DND-41 (cell line): ENCODE measurements at regions not wholly inside any gene's neighbourhood (a gene's known extent, or its start where the extent isn't known, plus 50 kb on each side); places are given as distances from the start of the nearest gene placed in this dataset.

Experiments used
- ATAC-seq: fragments of 200-7000 bp; cut with Tn5 transposase; 3 replicates; pipeline ENCODE4 v1.9.1; 2021; ENCODE audit warnings: low read depth; ENCODE audit not compliant: insufficient read depth
- DNase-seq: peaks from one replicate; pipeline ENCODE4 v3.0.0-alpha.2; 2020
- H2AFZ ChIP-seq: 2 replicates; pipeline ENCODE4 v1.6.0; 2012; ENCODE audit warnings: low read depth, low read length
- H3K27ac ChIP-seq: 2 replicates; pipeline ENCODE4 v1.5.1; 2012; ENCODE audit warnings: low read length, inconsistent platforms
- H3K27me3 ChIP-seq: fragments of 200-600 bp; sonication (generic); 2 replicates; pipeline ENCODE4 v1.6.0; 2012; ENCODE audit warnings: low read length, mild to moderate bottlenecking, inconsistent platforms; ENCODE audit not compliant: insufficient read depth, poor library complexity
- H3K36me3 ChIP-seq: 2 replicates; pipeline ENCODE4 v1.5.1; 2012; ENCODE audit warnings: low read length, inconsistent platforms; ENCODE audit not compliant: insufficient read depth
- H3K4me1 ChIP-seq: 2 replicates; pipeline ENCODE4 v1.5.1; 2012; ENCODE audit warnings: mild to moderate bottlenecking, low read length; ENCODE audit not compliant: insufficient read depth
- H3K4me2 ChIP-seq: 2 replicates; pipeline ENCODE4 v1.6.0; 2012; ENCODE audit warnings: mild to moderate bottlenecking, moderate library complexity, low read length, inconsistent platforms; ENCODE audit not compliant: insufficient read depth
- H3K4me3 ChIP-seq, 2 experiments: fragments of 200-600 bp in 1 of 2; shearing (Covaris generic) in 1 of 2; 2 replicates each; pipeline ENCODE4 v1.5.1; 2012 to 2016; ENCODE audit warnings: inconsistent platforms in 2 of 2, low read length in 2 of 2, mild to moderate bottlenecking in 2 of 2, low read depth in 1 of 2, moderate library complexity in 1 of 2
- H3K79me2 ChIP-seq: 2 replicates; pipeline ENCODE4 v1.6.0; 2012; ENCODE audit warnings: low read length, inconsistent platforms; ENCODE audit not compliant: insufficient read depth
- H3K9ac ChIP-seq: 2 replicates; pipeline ENCODE4 v1.6.0; 2012; ENCODE audit warnings: low read depth, mild to moderate bottlenecking, inconsistent platforms, low read length, moderate library complexity
- H3K9me3 ChIP-seq: 2 replicates; pipeline ENCODE4 v1.5.1; 2012; ENCODE audit warnings: low read length, moderate library complexity, mild to moderate bottlenecking, inconsistent platforms; ENCODE audit not compliant: insufficient read depth, severe bottlenecking
- H4K20me1 ChIP-seq: 2 replicates; pipeline ENCODE4 v1.6.0; 2012; ENCODE audit warnings: low read length; ENCODE audit not compliant: insufficient read depth
- EZH2 ChIP-seq: IDR thresholded peaks from 3 replicates; pipeline ENCODE4 v1.6.1; 2012; ENCODE audit warnings: borderline replicate concordance, low read depth, mild to moderate bottlenecking, moderate library complexity, low read length, inconsistent platforms; ENCODE audit not compliant: severe bottlenecking
- TF ChIP-seq, protein P1 (sequence below): IDR thresholded peaks from 2 replicates; pipeline ENCODE4 v1.5.1; 2012; ENCODE audit warnings: borderline replicate concordance, low read length, moderate library complexity, mild to moderate bottlenecking; ENCODE audit not compliant: poor library complexity, severe bottlenecking; ENCODE audit errors: extremely low read depth

DNA sequence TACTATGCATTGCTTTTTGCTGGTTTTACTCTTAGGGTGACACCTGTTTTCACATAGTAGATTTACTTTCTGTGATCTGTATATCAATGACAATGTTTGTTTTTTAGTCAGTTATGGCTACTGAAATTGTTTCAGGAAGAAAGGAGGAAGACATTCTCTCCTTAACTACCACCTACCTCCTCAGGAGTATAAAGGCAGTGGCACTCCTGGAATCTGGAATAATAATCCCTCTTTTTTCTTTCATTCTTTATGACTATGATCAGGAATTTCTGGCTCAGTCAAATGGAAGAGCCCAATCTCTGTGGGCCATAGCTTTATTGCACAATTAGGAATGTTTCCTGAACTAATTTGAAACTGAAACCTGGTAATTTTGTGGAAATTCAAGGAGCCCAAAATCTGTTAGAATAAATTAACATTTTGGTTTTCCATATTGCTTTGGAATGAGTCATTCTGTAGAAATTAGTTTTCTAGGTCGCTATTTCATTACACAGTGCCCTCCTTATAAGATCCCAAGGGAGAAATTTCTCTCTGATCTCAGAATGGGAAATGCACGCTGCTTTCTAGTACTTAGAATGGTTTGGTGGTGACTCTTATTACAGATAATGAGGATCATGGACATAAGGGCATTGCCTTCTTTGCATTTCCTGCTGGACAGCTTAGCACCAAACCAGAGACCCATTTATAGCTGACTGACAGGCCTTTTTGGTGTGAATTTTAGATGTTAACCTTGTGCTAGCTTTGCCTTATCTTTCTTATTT lies 95.3 kb upstream of the VLDLR start:
- no peak overlapping the region for H2AFZ ChIP-seq
- H3K4me3 ChIP-seq, result no peak overlapping the region
- no peaks in the 10 kb centered on the region for H3K4me1 ChIP-seq
- ATAC-seq, result no peak
- DNase-seq, result no peak
- no peak overlapping the region for H3K9ac ChIP-seq
- no peaks in the 10 kb centered on the region for H4K20me1 ChIP-seq
- H3K79me2 ChIP-seq, result no peaks in the 10 kb centered on the region
- H3K36me3 ChIP-seq, result peaks cover 3% of the 10 kb centered on the region; the same call in 1 of the 2 replicates
- no peak overlapping the region for H3K27ac ChIP-seq
- no peaks in the 10 kb centered on the region for H3K9me3 ChIP-seq
- no peak overlapping the region for H3K4me2 ChIP-seq
- TF ChIP-seq, protein P1, sequence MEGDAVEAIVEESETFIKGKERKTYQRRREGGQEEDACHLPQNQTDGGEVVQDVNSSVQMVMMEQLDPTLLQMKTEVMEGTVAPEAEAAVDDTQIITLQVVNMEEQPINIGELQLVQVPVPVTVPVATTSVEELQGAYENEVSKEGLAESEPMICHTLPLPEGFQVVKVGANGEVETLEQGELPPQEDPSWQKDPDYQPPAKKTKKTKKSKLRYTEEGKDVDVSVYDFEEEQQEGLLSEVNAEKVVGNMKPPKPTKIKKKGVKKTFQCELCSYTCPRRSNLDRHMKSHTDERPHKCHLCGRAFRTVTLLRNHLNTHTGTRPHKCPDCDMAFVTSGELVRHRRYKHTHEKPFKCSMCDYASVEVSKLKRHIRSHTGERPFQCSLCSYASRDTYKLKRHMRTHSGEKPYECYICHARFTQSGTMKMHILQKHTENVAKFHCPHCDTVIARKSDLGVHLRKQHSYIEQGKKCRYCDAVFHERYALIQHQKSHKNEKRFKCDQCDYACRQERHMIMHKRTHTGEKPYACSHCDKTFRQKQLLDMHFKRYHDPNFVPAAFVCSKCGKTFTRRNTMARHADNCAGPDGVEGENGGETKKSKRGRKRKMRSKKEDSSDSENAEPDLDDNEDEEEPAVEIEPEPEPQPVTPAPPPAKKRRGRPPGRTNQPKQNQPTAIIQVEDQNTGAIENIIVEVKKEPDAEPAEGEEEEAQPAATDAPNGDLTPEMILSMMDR, result no peak
- no peak for TF ChIP-seq EZH2
- no peaks in the 10 kb centered on the region for H3K27me3 ChIP-seq

DNA sequence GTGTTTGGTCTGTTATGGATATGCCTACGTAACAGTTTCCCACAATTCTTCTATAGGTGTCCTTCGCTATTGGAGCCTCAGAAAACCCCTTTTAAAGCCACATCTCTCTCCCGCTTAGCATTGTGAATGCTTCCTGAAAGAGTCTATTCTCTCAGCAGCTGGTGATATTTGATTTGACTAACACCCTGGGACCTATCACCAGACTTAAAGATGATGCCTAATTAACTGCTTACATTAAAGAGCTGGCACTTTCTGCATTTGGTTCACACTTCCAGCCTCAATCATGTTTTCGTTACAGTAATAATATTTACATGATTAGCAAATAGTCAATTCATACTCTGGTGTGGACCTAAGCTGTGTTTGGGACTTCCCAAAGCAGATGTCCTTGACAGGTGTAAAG lies 90.1 kb upstream of the VLDLR start:
- Histone ChIP-seq H3K36me3 (no peaks in the 10 kb centered on the region), H3K9me3 (no peaks in the 10 kb centered on the region), H3K4me3 (no peak overlapping the region), H3K4me1 (no peaks in the 10 kb centered on the region), H3K27ac (no peak overlapping the region), H3K9ac (no peak overlapping the region), H3K79me2 (no peaks in the 10 kb centered on the region), H4K20me1 (no peaks in the 10 kb centered on the region), H3K27me3 (no peaks in the 10 kb centered on the region), H2AFZ (no peak overlapping the region), H3K4me2 (no peak overlapping the region)
- TF ChIP-seq EZH2, result no peak
- TF ChIP-seq, protein P1, result no peak
- DNase-seq (no peak), ATAC-seq (no peak)

GRCh38 chr9:2536511-2536910 lies 85.1 kb upstream of the VLDLR start:
- no peak for ATAC-seq
- no peak for TF ChIP-seq EZH2
- TF ChIP-seq, protein P1, result no peak
- no peak overlapping the region for H2AFZ ChIP-seq
- H3K4me3 ChIP-seq, result no peak overlapping the region
- no peaks in the 10 kb centered on the region for H3K9me3 ChIP-seq
- no peaks in the 10 kb centered on the region for H4K20me1 ChIP-seq
- no peak for DNase-seq
- H3K36me3 ChIP-seq, result no peaks in the 10 kb centered on the region
- no peaks in the 10 kb centered on the region for H3K79me2 ChIP-seq
- no peaks in the 10 kb centered on the region for H3K27me3 ChIP-seq
- no peak overlapping the region for H3K4me2 ChIP-seq
- H3K27ac ChIP-seq, result no peak overlapping the region
- H3K4me1 ChIP-seq, result no peaks in the 10 kb centered on the region
- no peak overlapping the region for H3K9ac ChIP-seq
